ENCODE measurements at regions not wholly inside any gene's neighbourhood (a gene's known extent, or its start where the extent isn't known, plus 50 kb on each side); places are given as distances from the start of the nearest gene placed in this dataset.
A peak's percentile ranks its signal among the peaks of the same experiment; 100 is the strongest.

GRCh38 chr10:7477538-7478334, 66.9 kb upstream of the SFMBT2 start:
- DNase-seq, result no peak

DNA sequence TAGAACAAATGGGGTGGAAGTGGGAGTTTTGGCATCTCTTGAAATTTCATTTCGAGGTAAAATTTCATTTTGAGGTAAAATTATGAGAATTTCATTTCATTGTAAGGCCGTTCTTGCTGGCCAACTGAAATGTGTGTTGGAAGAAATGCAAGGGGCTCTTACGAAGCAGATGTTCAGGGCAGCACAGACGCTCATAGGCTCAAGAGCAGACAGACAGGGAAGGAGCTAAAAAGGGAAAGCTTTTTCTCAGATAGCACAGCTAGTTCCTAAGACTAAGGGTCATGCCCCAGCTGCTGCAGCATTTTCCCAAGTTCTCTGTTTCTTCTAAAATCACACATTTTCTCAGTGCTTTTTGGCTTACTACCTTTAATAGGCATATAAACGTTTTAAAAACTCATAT, 65.1 kb upstream of the SFMBT2 start:
- DNase-seq, result peak in 1 of 3 experiments; percentile 74

GRCh38 chr10:7475046-7475911, 64.4 kb upstream of the SFMBT2 start:
- peak; percentile 5 to 94 (median 85) for DNase-seq

DNA sequence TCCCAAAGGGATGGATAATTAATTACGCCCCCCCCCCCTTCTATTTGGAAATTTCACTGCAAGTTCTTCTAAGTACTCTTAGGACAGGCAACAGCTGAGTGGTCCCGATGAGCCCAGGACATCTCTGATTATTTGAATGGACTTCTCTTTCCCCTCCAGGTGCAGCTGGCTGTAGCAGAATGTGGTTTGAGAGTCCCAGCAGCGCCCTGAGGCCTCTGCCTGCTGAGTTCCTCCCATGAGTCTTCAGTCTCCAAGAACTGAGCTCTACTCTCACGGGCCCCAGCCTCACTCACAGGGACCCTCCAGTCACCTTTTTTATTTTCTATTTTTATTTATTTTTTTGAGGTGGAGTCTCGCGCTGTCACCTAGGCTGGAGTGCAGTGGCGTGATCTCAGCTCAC, 63.6 kb upstream of the SFMBT2 start:
- no peak for DNase-seq

GRCh38 chr10:7473474-7473873, 62.6 kb upstream of the SFMBT2 start:
- DNase-seq, result no peak

DNA sequence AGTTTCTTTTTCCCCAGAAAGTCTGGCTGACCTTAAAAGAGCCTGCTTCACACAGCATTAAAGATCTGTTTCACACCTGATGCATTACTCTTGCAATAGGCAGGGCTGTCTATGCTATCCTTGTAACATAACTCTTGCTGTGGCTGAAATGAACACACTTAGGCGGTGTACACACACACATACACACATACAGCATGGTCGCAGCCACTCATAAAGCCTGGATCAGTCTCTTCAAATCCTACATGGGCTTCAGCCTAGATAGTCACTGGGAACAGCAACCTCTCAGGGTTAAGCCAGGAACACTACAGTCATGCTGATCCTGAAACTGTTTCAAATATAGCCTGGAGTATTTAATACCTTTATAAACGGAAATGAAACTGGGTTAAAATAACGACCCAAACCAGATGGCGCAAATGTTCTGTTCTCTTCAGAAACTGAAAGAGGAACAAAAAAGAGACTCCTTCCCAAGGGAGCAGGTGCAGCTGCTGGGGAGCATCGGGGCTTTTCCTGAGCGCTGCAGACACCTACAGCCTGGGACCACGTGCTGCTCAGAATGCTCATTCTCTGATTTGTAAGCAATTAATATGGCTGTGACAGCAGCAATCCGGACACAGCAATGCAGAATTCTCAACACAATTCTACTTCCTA, 61.0 kb upstream of the SFMBT2 start:
- peak; percentile 9 to 69 (median 30) for DNase-seq

- DNase-seq, result no peak
Measured at GRCh38 chr10:7470371-7470770, 59.5 kb upstream of the SFMBT2 start.

GRCh38 chr10:7467031-7467667, 56.3 kb upstream of the SFMBT2 start:
- no peak for DNase-seq

DNA sequence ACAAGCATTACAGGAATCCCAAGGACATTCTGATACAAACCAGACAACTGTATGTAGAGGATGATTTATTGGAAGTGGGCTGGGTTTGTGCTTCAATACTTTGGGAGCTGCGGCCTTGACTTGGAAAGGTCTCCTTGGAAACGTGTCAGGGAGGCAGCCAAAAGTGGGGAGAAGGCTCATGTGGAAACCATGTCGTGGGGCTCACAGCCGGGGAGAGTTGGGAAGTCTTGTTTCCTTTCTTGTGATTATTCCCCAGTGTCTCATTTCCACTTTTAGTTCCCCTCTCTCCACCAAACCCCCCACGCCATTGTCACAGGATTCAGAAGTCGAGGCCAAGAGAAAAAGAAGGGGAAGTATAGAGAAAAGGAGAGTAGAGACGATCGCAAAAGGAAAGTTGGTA, 53.9 kb upstream of the SFMBT2 start:
- DNase-seq, result no peak
